ENCODE measurements at regions not wholly inside any gene's neighbourhood (a gene's known extent, or its start where the extent isn't known, plus 50 kb on each side); places are given as distances from the start of the nearest gene placed in this dataset.

DNA sequence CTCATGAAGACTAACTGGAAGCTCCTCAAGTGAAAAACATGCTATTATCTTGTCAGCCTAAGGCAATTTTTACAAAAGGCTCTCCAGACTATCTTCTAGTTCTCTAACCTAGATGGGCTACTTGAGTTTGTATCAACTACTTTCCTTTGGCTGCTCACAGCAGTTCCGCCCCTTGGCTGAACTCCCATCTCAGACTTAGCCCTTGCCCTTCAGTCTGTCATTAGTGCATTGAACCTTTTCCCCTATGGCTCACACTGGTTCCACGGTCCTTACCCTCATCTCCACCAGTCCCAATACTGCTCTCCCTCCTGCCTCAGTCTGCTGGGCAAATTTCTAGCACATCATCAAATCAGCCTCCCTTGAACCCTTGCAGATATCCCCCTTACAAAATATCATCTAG is 362.3 kb downstream of the PPP1R2C start:
- no peak overlapping the region for H3K4me3 Mint-ChIP-seq
- CTCF ChIA-PET, result no interaction called here
- intact Hi-C loops (cut with micrococcal nuclease), result no loop called here

DNA sequence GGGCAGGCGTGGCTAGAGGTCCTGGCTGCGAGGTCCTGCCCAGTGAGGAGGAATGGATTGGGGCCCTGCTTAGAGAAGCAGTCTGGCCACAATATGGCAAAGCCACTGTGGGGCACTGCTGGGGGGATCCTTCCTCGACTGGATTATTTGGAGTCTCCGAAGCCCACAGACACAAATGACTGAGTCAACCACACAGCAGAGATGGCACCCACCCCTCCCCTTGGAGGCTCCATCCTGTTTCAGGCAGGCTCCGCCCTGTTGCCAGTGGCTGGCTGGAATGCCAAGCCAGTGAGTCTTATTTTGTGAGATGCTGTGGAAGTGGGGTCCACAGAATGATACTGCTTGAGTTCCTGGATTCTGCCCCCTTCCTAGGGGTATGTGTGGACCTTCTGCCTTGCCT is 363.9 kb downstream of the PPP1R2C start:
- H3K4me3 Mint-ChIP-seq, result no peak overlapping the region

More for the DNA sequence above, 362.3 kb downstream of the PPP1R2C start:
- Histone ChIP-seq H3K4me1 (ENCODE audit: control insufficient read depth in 2 of 2, insufficient read depth in 2 of 2, low read length in 2 of 2) (no peaks in the 10 kb centered on the region), H3K9me3 (ENCODE audit: control insufficient read depth in 2 of 3, low read length in 3 of 3) (no peaks in the 10 kb centered on the region), H3K27me3 (ENCODE audit: control insufficient read depth in 2 of 2, insufficient read depth in 2 of 2, low read length in 2 of 2) (no peaks in the 10 kb centered on the region), H3K36me3 (ENCODE audit: control insufficient read depth in 2 of 3, insufficient read depth in 3 of 3, low read length in 3 of 3) (no peaks in the 10 kb centered on the region), H3K4me3 (ENCODE audit: low read length) (no peak overlapping the region), H3K27ac (ENCODE audit: low read depth, low read length) (no peak overlapping the region)
- Mint-ChIP-seq H3K27ac (no peak overlapping the region), H3K36me3 (peaks cover 0 to 15% (median 6%) of the 10 kb centered on the region in 5 donors), H3K27me3 (no peaks in the 10 kb centered on the region), H3K9me3 (peaks cover 4 to 27% (median 12%) of the 10 kb centered on the region in 11 donors), H3K4me1 (peaks cover 0 to 10% (median 6%) of the 10 kb centered on the region in 7 donors)
- POLR2A ChIA-PET, result no interaction called here
- DNase-seq, result no peak
- no peak for ATAC-seq

DNA sequence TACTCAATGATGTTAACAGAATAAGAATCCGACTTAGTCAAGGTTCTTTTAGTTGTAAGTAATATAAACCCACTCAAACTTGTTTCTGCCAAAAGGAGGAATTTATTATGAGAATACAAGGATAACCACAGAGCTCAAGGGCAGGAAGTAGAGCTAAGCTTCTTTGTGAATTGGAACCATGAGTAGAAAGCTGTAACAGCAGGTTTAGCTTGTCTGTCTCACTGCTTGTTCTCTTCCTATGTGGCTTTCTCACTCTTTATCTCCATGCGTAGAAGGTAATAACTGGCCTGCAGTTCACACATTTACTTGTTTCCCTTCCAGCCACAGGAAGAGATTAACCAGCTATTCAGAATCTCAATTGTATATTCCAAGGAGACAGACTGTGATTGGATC is 378.3 kb downstream of the PPP1R2C start:
- peaks cover 10 to 12% of the 10 kb centered on the region in 2 donors for H3K4me1 ChIP-seq (ENCODE audit: control insufficient read depth in 2 of 2, insufficient read depth in 2 of 2, low read length in 2 of 2)
- ATAC-seq (no peak), DNase-seq (no peak)
- no peaks in the 10 kb centered on the region for H3K9me3 ChIP-seq (ENCODE audit: control insufficient read depth in 2 of 3, low read length in 3 of 3)
- H3K4me3 ChIP-seq (ENCODE audit: low read length), result no peak overlapping the region
- Mint-ChIP-seq H3K27ac (peak overlapping the region in 4 of 9 donors; percentile 19 to 61 (median 43)), H3K4me3 (peak overlapping the region in 8 of 10 donors; percentile 2 to 65 (median 38)), H3K9me3 (peaks cover 0 to 6% (median 0%) of the 10 kb centered on the region in 11 donors), H3K4me1 (peaks cover 10 to 23% (median 15%) of the 10 kb centered on the region in 7 donors), H3K36me3 (no peaks in the 10 kb centered on the region), H3K27me3 (peaks cover 0 to 3% (median 0%) of the 10 kb centered on the region in 5 donors)
- ChIA-PET CTCF (no interaction called here), POLR2A (no interaction called here)
- H3K27ac ChIP-seq (ENCODE audit: low read depth, low read length), result no peak overlapping the region
- H3K27me3 ChIP-seq (ENCODE audit: control insufficient read depth in 2 of 2, insufficient read depth in 2 of 2, low read length in 2 of 2), result no peaks in the 10 kb centered on the region
- intact Hi-C loops (cut with micrococcal nuclease), result no loop called here
- no peaks in the 10 kb centered on the region for H3K36me3 ChIP-seq (ENCODE audit: control insufficient read depth in 2 of 3, insufficient read depth in 3 of 3, low read length in 3 of 3)

More for the DNA sequence above, 363.9 kb downstream of the PPP1R2C start:
- H3K27me3 ChIP-seq (ENCODE audit: control insufficient read depth in 2 of 2, insufficient read depth in 2 of 2, low read length in 2 of 2), result no peaks in the 10 kb centered on the region
- POLR2A ChIA-PET, result no interaction called here
- peaks cover 4 to 38% (median 12%) of the 10 kb centered on the region in 11 donors for H3K9me3 Mint-ChIP-seq
- no peaks in the 10 kb centered on the region for H3K9me3 ChIP-seq (ENCODE audit: control insufficient read depth in 2 of 3, low read length in 3 of 3)
- H3K27ac ChIP-seq (ENCODE audit: low read depth, low read length), result no peak overlapping the region
- H3K27me3 Mint-ChIP-seq, result no peaks in the 10 kb centered on the region
- no peak overlapping the region for H3K27ac Mint-ChIP-seq
- intact Hi-C loops (cut with micrococcal nuclease), result no loop called here
- H3K36me3 Mint-ChIP-seq, result peaks cover 0 to 16% (median 6%) of the 10 kb centered on the region in 5 donors
- ATAC-seq (no peak), DNase-seq (no peak)
- H3K4me1 ChIP-seq (ENCODE audit: control insufficient read depth in 2 of 2, insufficient read depth in 2 of 2, low read length in 2 of 2), result peaks cover 0 to 3% of the 10 kb centered on the region in 2 donors
- no peak overlapping the region for H3K4me3 ChIP-seq (ENCODE audit: low read length)
- CTCF ChIA-PET, result no interaction called here
- H3K4me1 Mint-ChIP-seq, result peaks cover 0 to 17% (median 9%) of the 10 kb centered on the region in 7 donors
- H3K36me3 ChIP-seq (ENCODE audit: control insufficient read depth in 2 of 3, insufficient read depth in 3 of 3, low read length in 3 of 3), result no peaks in the 10 kb centered on the region

- no peak overlapping the region for H3K27ac ChIP-seq (ENCODE audit: low read depth, low read length)
- Mint-ChIP-seq H3K9me3 (peaks cover 0 to 6% (median 0%) of the 10 kb centered on the region in 11 donors), H3K27me3 (peaks cover 0 to 3% (median 0%) of the 10 kb centered on the region in 5 donors), H3K4me3 (peak overlapping the region in 8 of 10 donors; percentile 2 to 65 (median 38)), H3K4me1 (peaks cover 10 to 23% (median 15%) of the 10 kb centered on the region in 7 donors), H3K36me3 (no peaks in the 10 kb centered on the region), H3K27ac (peak overlapping the region in 6 of 9 donors; percentile 15 to 61 (median 29))
- H3K9me3 ChIP-seq (ENCODE audit: control insufficient read depth in 2 of 3, low read length in 3 of 3), result no peaks in the 10 kb centered on the region
- ChIA-PET CTCF (no interaction called here), POLR2A (no interaction called here)
- no peaks in the 10 kb centered on the region for H3K27me3 ChIP-seq (ENCODE audit: control insufficient read depth in 2 of 2, insufficient read depth in 2 of 2, low read length in 2 of 2)
- DNase-seq (no peak), ATAC-seq (no peak)
- intact Hi-C loops (cut with micrococcal nuclease), result no loop called here
- H3K36me3 ChIP-seq (ENCODE audit: control insufficient read depth in 2 of 3, insufficient read depth in 3 of 3, low read length in 3 of 3), result no peaks in the 10 kb centered on the region
- peaks cover 10 to 12% of the 10 kb centered on the region in 2 donors for H3K4me1 ChIP-seq (ENCODE audit: control insufficient read depth in 2 of 2, insufficient read depth in 2 of 2, low read length in 2 of 2)
- no peak overlapping the region for H3K4me3 ChIP-seq (ENCODE audit: low read length)
Measured at GRCh38 chrX:42398967-42399631, 378.9 kb downstream of the PPP1R2C start.

DNA sequence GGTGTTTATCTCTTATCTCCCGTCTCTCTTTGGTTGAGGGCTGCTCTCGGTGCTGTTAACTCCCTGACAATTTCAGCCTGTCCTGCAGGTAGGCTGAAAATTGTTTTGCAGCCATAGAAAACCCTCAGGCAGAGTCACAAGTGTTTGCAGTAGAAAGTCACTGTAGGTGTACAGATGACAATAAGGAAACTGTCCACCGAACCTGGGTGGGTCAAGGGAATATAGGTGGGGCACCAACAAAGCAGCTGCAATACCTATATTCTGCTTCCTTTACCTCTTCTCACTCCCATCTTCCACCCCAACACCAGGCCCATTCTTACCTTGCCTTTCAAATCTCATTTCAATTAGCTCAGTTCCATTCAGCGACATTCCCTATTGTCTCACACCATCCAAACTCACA is 381.8 kb downstream of the PPP1R2C start:
- DNase-seq, result no peak
- no peak overlapping the region for H3K27ac ChIP-seq (ENCODE audit: low read depth, low read length)
- Mint-ChIP-seq H3K27ac (no peak overlapping the region), H3K4me3 (no peak overlapping the region), H3K4me1 (peaks cover 10 to 25% (median 15%) of the 10 kb centered on the region in 7 donors), H3K27me3 (peaks cover 0 to 3% (median 0%) of the 10 kb centered on the region in 5 donors), H3K36me3 (no peaks in the 10 kb centered on the region), H3K9me3 (peaks cover 0 to 6% (median 0%) of the 10 kb centered on the region in 11 donors)
- intact Hi-C loops (cut with micrococcal nuclease), result no loop called here
- POLR2A ChIA-PET, result no interaction called here
- no peaks in the 10 kb centered on the region for H3K27me3 ChIP-seq (ENCODE audit: control insufficient read depth in 2 of 2, insufficient read depth in 2 of 2, low read length in 2 of 2)
- no peak overlapping the region for H3K4me3 ChIP-seq (ENCODE audit: low read length)
- H3K36me3 ChIP-seq (ENCODE audit: control insufficient read depth in 2 of 3, insufficient read depth in 3 of 3, low read length in 3 of 3), result no peaks in the 10 kb centered on the region
- no peak for ATAC-seq
- CTCF ChIA-PET, result no interaction called here
- H3K4me1 ChIP-seq (ENCODE audit: control insufficient read depth in 2 of 2, insufficient read depth in 2 of 2, low read length in 2 of 2), result peaks cover 10 to 12% of the 10 kb centered on the region in 2 donors
- no peaks in the 10 kb centered on the region for H3K9me3 ChIP-seq (ENCODE audit: control insufficient read depth in 2 of 3, low read length in 3 of 3)

DNA sequence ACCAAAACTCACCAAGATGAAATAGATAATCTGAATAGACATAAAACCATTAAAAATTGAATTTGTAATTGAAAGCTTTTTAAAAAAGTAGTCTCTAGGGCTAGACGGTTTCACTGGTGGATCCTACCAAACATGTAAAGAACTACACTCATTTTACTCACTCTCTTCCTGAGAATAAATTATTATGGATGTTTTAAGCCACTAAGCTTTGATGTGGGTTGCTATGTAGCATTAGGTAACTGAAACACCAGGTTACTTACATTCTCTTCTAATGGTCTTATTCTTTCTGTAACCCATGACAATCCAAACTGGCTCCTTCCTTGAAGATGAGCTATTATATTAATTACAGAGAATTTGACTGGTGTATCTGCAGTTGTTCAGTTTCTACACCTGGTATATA is 385.1 kb downstream of the PPP1R2C start:
- H3K27me3 Mint-ChIP-seq, result peaks cover 0 to 3% (median 0%) of the 10 kb centered on the region in 5 donors
- CTCF ChIA-PET, result interaction anchor here (0.6 to 0.7 kb wide), 2 partner anchors 17 to 103 kb away, joined by 4 read pairs; no protein-coding TSS in a partner anchor
- ATAC-seq, result no peak

GRCh38 chrX:42386681-42387080 is 391.3 kb downstream of the PPP1R2C start:
- Mint-ChIP-seq H3K27ac (no peak overlapping the region), H3K27me3 (no peaks in the 10 kb centered on the region), H3K36me3 (no peaks in the 10 kb centered on the region), H3K9me3 (peaks cover 0 to 2% (median 0%) of the 10 kb centered on the region in 11 donors), H3K4me3 (no peak overlapping the region), H3K4me1 (peaks cover 0 to 4% (median 0%) of the 10 kb centered on the region in 7 donors)
- DNase-seq, result no peak
- CTCF ChIA-PET, result no interaction called here
- Histone ChIP-seq H3K27me3 (ENCODE audit: control insufficient read depth in 2 of 2, insufficient read depth in 2 of 2, low read length in 2 of 2) (no peaks in the 10 kb centered on the region), H3K4me3 (ENCODE audit: low read length) (no peak overlapping the region), H3K4me1 (ENCODE audit: control insufficient read depth in 2 of 2, insufficient read depth in 2 of 2, low read length in 2 of 2) (no peaks in the 10 kb centered on the region), H3K9me3 (ENCODE audit: control insufficient read depth in 2 of 3, low read length in 3 of 3) (no peaks in the 10 kb centered on the region), H3K36me3 (ENCODE audit: control insufficient read depth in 2 of 3, insufficient read depth in 3 of 3, low read length in 3 of 3) (no peaks in the 10 kb centered on the region), H3K27ac (ENCODE audit: low read depth, low read length) (no peak overlapping the region)
- no peak for ATAC-seq
- intact Hi-C loops (cut with micrococcal nuclease), result no loop called here
- POLR2A ChIA-PET, result no interaction called here

More for the DNA sequence above, 385.1 kb downstream of the PPP1R2C start:
- Mint-ChIP-seq H3K27ac (no peak overlapping the region), H3K36me3 (no peaks in the 10 kb centered on the region), H3K4me3 (no peak overlapping the region), H3K4me1 (peaks cover 0 to 5% (median 3%) of the 10 kb centered on the region in 7 donors), H3K9me3 (peaks cover 0 to 6% (median 0%) of the 10 kb centered on the region in 11 donors)
- POLR2A ChIA-PET, result no interaction called here
- Histone ChIP-seq H3K9me3 (ENCODE audit: control insufficient read depth in 2 of 3, low read length in 3 of 3) (no peaks in the 10 kb centered on the region), H3K4me3 (ENCODE audit: low read length) (no peak overlapping the region), H3K27me3 (ENCODE audit: control insufficient read depth in 2 of 2, insufficient read depth in 2 of 2, low read length in 2 of 2) (no peaks in the 10 kb centered on the region), H3K36me3 (ENCODE audit: control insufficient read depth in 2 of 3, insufficient read depth in 3 of 3, low read length in 3 of 3) (no peaks in the 10 kb centered on the region), H3K4me1 (ENCODE audit: control insufficient read depth in 2 of 2, insufficient read depth in 2 of 2, low read length in 2 of 2) (no peaks in the 10 kb centered on the region), H3K27ac (ENCODE audit: low read depth, low read length) (no peak overlapping the region)
- DNase-seq, result no peak
- intact Hi-C loops (cut with micrococcal nuclease), result no loop called here

All from naive thymus-derived CD4-positive, alpha-beta T cell (primary cell).